Astrocyte (in vitro differentiated cells and primary cell): ENCODE measurements at regions not wholly inside any gene's neighbourhood (a gene's known extent, or its start where the extent isn't known, plus 50 kb on each side); places are given as distances from the start of the nearest gene placed in this dataset.

ENCODE experiments used
- DNase-seq: peaks from one replicate; pipeline ENCODE4 v3.0.0-alpha.2; 2010; ENCODE audit warnings: low read depth
- FAIRE-seq: peaks from 2 replicates; lab custom pipeline; 2011; peaks lifted over from hg19 to GRCh38; lab: Jason Lieb, UNC
- H2AFZ ChIP-seq: 2 replicates; pipeline ENCODE4 v1.6.0; 2012; ENCODE audit warnings: low read depth, low read length, inconsistent platforms
- H3K27ac ChIP-seq: 2 replicates; pipeline ENCODE4 v1.5.1; 2011; ENCODE audit warnings: low read depth, low read length, inconsistent platforms
- H3K27me3 ChIP-seq: 2 replicates; pipeline ENCODE4 v1.6.0; 2011; ENCODE audit warnings: low read length, inconsistent platforms; ENCODE audit not compliant: insufficient read depth
- H3K36me3 ChIP-seq: 2 replicates; pipeline ENCODE4 v1.5.1; 2011; ENCODE audit warnings: low read length, inconsistent platforms; ENCODE audit not compliant: insufficient read depth
- H3K4me1 ChIP-seq: 2 replicates; pipeline ENCODE4 v1.5.1; 2011; ENCODE audit warnings: low read length, inconsistent platforms; ENCODE audit not compliant: insufficient read depth
- H3K4me2 ChIP-seq: 2 replicates; pipeline ENCODE4 v1.6.0; 2012; ENCODE audit warnings: low read length, inconsistent platforms
- H3K4me3 ChIP-seq: 2 replicates; pipeline ENCODE4 v1.5.1; 2011; ENCODE audit warnings: low read depth, mild to moderate bottlenecking, low read length, inconsistent platforms; ENCODE audit not compliant: insufficient read depth
- H3K79me2 ChIP-seq: 2 replicates; pipeline ENCODE4 v1.6.0; 2012; ENCODE audit warnings: mild to moderate bottlenecking, low read length, inconsistent platforms; ENCODE audit not compliant: insufficient read depth
- H3K9ac ChIP-seq: 2 replicates; pipeline ENCODE4 v1.6.0; 2012; ENCODE audit warnings: mild to moderate bottlenecking, low read length, inconsistent platforms
- H3K9me3 ChIP-seq: 2 replicates; pipeline ENCODE4 v1.5.1; 2012; ENCODE audit warnings: low read depth, mild to moderate bottlenecking, low read length, inconsistent platforms; ENCODE audit not compliant: insufficient read depth
- H4K20me1 ChIP-seq: 2 replicates; pipeline ENCODE4 v1.6.0; 2012; ENCODE audit warnings: low read length, inconsistent platforms; ENCODE audit not compliant: insufficient read depth
- H3K27ac Mint-ChIP-seq: one replicate; pipeline ENCODE4 v1.8.0; 2021; ENCODE audit warnings: mild to moderate bottlenecking, mixed read lengths; ENCODE audit not compliant: unreplicated experiment
- H3K27me3 Mint-ChIP-seq: one replicate; pipeline ENCODE4 v1.8.0; 2021; ENCODE audit warnings: low read depth, mixed read lengths; ENCODE audit not compliant: unreplicated experiment
- H3K36me3 Mint-ChIP-seq: one replicate; pipeline ENCODE4 v1.8.0; 2021; ENCODE audit warnings: low read depth, mixed read lengths; ENCODE audit not compliant: unreplicated experiment
- H3K4me1 Mint-ChIP-seq: one replicate; pipeline ENCODE4 v1.8.0; 2021; ENCODE audit warnings: low read depth, mixed read lengths; ENCODE audit not compliant: unreplicated experiment
- H3K4me3 Mint-ChIP-seq: one replicate; pipeline ENCODE4 v1.8.0; 2021; ENCODE audit warnings: mild to moderate bottlenecking, moderate library complexity, mixed read lengths; ENCODE audit not compliant: unreplicated experiment
- H3K9me3 Mint-ChIP-seq: one replicate; pipeline ENCODE4 v1.8.0; 2021; ENCODE audit warnings: mild to moderate bottlenecking, mixed read lengths; ENCODE audit not compliant: unreplicated experiment
- EZH2 ChIP-seq: IDR thresholded peaks from 2 replicates; pipeline ENCODE4 v1.6.1; 2012; ENCODE audit warnings: mild to moderate bottlenecking, low read length, inconsistent platforms; ENCODE audit not compliant: insufficient read depth
- TF ChIP-seq, protein P1 (sequence below): IDR thresholded peaks from 2 replicates; pipeline ENCODE4 v1.5.1; 2011; ENCODE audit warnings: low read depth, mild to moderate bottlenecking, inconsistent platforms, low read length, moderate library complexity; ENCODE audit not compliant: insufficient read depth

DNA sequence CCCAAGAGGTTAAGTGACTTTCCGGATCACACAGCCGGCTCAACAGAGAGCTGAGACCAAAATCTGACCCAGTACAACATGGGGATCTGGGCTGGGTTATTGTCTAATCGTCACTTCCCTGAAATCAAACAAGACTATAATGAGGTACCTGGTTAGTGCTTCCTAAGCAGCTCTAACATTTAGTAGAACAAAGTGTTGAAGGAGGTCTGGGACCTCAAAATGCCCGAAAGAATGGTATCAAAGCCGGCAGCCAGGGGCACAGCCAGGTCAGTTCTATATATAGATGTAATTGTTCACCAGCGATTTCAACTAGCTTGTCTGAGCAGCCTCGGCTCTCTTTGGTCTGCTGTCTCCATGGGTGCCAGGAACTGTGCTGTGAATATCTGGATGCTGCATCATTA lies 245.5 kb upstream of the ECI2 start:
- no peak overlapping the region for H3K4me3 ChIP-seq
- H3K79me2 ChIP-seq = no peaks in the 10 kb centered on the region
- no peak overlapping the region for H3K27ac ChIP-seq
- H3K36me3 Mint-ChIP-seq = peaks cover 2% of the 10 kb centered on the region
- no peak overlapping the region for H2AFZ ChIP-seq
- no peak overlapping the region for H3K9ac ChIP-seq
- H3K9me3 Mint-ChIP-seq = peaks cover 38% of the 10 kb centered on the region
- H3K4me2 ChIP-seq = peak overlapping the region; percentile 3
- H3K9me3 ChIP-seq = peaks cover 16% of the 10 kb centered on the region
- H4K20me1 ChIP-seq = no peaks in the 10 kb centered on the region
- H3K27ac Mint-ChIP-seq = no peak overlapping the region
- no peaks in the 10 kb centered on the region for H3K27me3 ChIP-seq
- H3K4me3 Mint-ChIP-seq = no peak overlapping the region
- DNase-seq (no peak), FAIRE-seq (no peak)
- no peaks in the 10 kb centered on the region for H3K36me3 ChIP-seq
- peaks cover 20% of the 10 kb centered on the region for H3K27me3 Mint-ChIP-seq
- no peaks in the 10 kb centered on the region for H3K4me1 ChIP-seq
- no peaks in the 10 kb centered on the region for H3K4me1 Mint-ChIP-seq
- TF ChIP-seq, protein P1, sequence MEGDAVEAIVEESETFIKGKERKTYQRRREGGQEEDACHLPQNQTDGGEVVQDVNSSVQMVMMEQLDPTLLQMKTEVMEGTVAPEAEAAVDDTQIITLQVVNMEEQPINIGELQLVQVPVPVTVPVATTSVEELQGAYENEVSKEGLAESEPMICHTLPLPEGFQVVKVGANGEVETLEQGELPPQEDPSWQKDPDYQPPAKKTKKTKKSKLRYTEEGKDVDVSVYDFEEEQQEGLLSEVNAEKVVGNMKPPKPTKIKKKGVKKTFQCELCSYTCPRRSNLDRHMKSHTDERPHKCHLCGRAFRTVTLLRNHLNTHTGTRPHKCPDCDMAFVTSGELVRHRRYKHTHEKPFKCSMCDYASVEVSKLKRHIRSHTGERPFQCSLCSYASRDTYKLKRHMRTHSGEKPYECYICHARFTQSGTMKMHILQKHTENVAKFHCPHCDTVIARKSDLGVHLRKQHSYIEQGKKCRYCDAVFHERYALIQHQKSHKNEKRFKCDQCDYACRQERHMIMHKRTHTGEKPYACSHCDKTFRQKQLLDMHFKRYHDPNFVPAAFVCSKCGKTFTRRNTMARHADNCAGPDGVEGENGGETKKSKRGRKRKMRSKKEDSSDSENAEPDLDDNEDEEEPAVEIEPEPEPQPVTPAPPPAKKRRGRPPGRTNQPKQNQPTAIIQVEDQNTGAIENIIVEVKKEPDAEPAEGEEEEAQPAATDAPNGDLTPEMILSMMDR = no peak
- no peak for TF ChIP-seq EZH2

GRCh38 chr6:4379958-4380357 lies 244.6 kb upstream of the ECI2 start:
- no peak overlapping the region for H3K9ac ChIP-seq
- H3K27me3 ChIP-seq = no peaks in the 10 kb centered on the region
- Mint-ChIP-seq H3K27me3 (peaks cover 23% of the 10 kb centered on the region), H3K36me3 (peaks cover 2% of the 10 kb centered on the region), H3K27ac (no peak overlapping the region), H3K4me3 (no peak overlapping the region), H3K4me1 (no peaks in the 10 kb centered on the region), H3K9me3 (peaks cover 31% of the 10 kb centered on the region)
- H3K4me2 ChIP-seq = no peak overlapping the region
- H4K20me1 ChIP-seq = no peaks in the 10 kb centered on the region
- DNase-seq (no peak), FAIRE-seq (no peak)
- no peak overlapping the region for H3K4me3 ChIP-seq
- no peaks in the 10 kb centered on the region for H3K36me3 ChIP-seq
- no peaks in the 10 kb centered on the region for H3K79me2 ChIP-seq
- no peak for TF ChIP-seq EZH2
- TF ChIP-seq, protein P1 = no peak
- peaks cover 16% of the 10 kb centered on the region for H3K9me3 ChIP-seq
- H3K27ac ChIP-seq = no peak overlapping the region
- no peak overlapping the region for H2AFZ ChIP-seq
- no peaks in the 10 kb centered on the region for H3K4me1 ChIP-seq

DNA sequence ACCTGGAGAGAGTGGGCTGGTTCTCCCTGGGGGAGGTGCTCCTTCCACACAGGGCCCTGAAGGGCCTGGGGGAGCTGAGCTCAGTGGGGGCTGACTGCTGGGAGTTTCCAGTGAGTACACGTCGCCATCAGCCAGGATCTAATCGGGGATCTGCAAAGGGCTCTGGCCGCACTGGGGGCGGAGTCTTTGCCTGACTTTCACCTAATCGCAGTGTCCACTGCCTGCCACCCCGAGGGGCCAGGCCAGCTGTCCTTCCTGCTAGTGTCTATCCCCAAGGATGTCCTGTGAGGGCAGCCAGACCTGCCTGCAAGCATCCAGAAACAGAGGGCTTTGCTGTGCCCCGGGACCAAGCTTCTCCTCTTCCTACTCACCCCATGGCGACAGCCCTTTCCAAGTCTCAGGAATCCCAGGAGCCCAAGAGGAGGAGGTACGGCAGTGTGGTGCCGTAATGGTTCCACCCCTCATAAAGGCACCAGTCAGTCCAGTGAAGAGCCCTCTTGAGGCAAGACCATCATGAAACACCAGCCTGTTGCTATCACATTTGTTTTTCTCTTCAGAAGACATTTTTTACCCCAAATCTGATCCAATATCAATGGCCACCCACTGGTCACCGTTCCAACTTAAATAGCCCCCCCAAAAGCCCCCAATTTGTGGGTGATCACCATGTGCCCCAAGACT lies 243.1 kb upstream of the ECI2 start:
- Histone ChIP-seq H2AFZ (no peak overlapping the region), H3K79me2 (no peaks in the 10 kb centered on the region), H3K4me1 (no peaks in the 10 kb centered on the region), H3K36me3 (no peaks in the 10 kb centered on the region), H3K9ac (no peak overlapping the region), H3K27ac (no peak overlapping the region), H3K4me3 (no peak overlapping the region), H3K9me3 (peaks cover 4% of the 10 kb centered on the region), H3K4me2 (no peak overlapping the region), H3K27me3 (no peaks in the 10 kb centered on the region), H4K20me1 (no peaks in the 10 kb centered on the region)
- Mint-ChIP-seq H3K36me3 (peaks cover 2% of the 10 kb centered on the region), H3K27ac (no peak overlapping the region), H3K4me1 (no peaks in the 10 kb centered on the region), H3K4me3 (no peak overlapping the region), H3K27me3 (peaks cover 23% of the 10 kb centered on the region), H3K9me3 (peaks cover 20% of the 10 kb centered on the region)
- no peak for FAIRE-seq
- DNase-seq = no peak
- TF ChIP-seq, protein P1 = no peak
- TF ChIP-seq EZH2 = no peak
